ENCODE measurements at regions not wholly inside any gene's neighbourhood (a gene's known extent, or its start where the extent isn't known, plus 50 kb on each side); places are given as distances from the start of the nearest gene placed in this dataset.

DNA sequence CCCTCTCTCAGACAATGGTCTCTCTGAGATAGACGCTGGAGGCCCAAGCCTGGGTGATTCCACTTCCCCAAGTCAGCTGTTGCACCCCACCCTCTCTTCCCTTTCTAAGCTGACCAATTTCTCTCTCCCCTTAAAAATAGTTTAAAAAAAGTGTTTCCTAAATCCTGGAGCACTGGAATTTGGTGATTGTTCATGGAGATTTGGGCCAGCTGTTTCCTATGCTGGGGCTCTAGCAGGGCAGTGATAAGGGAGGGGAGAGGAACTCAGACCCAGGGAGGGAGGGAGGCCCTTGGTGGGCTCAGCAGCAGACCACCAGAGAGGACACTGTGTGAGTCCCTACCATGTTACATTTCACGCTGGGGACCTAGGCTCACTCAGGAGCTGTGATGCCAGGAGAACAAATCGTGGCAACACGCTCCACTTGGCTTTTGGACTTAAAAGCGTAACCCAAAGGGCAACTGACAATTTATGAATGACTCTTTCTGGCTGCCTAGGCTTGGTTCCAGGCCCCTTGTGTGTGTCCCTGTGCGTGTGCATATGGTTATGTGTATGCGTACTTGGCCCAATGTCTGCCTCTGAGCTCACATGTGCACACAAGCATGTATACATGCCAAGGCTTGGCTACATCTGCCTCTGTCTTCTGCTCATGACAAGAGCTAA, 59.8 kb upstream of the INSYN1 start:
- Mint-ChIP-seq H3K27ac (no peak overlapping the region), H3K4me3 (no peak overlapping the region), H3K9me3 (no peaks in the 10 kb centered on the region), H3K27me3 (no peaks in the 10 kb centered on the region), H3K4me1 (ENCODE audit: low read depth) (no peaks in the 10 kb centered on the region), H3K36me3 (ENCODE audit: low read depth) (no peaks in the 10 kb centered on the region)
- TF ChIP-seq, protein P1, sequence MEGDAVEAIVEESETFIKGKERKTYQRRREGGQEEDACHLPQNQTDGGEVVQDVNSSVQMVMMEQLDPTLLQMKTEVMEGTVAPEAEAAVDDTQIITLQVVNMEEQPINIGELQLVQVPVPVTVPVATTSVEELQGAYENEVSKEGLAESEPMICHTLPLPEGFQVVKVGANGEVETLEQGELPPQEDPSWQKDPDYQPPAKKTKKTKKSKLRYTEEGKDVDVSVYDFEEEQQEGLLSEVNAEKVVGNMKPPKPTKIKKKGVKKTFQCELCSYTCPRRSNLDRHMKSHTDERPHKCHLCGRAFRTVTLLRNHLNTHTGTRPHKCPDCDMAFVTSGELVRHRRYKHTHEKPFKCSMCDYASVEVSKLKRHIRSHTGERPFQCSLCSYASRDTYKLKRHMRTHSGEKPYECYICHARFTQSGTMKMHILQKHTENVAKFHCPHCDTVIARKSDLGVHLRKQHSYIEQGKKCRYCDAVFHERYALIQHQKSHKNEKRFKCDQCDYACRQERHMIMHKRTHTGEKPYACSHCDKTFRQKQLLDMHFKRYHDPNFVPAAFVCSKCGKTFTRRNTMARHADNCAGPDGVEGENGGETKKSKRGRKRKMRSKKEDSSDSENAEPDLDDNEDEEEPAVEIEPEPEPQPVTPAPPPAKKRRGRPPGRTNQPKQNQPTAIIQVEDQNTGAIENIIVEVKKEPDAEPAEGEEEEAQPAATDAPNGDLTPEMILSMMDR (IDR thresholded peaks at IDR 0.05): no peak
- ChIA-PET POLR2A (no interaction called here), CTCF (interaction anchor here (0.7 kb wide), 1 partner anchor 61 kb away, joined by 3 read pairs; no protein-coding TSS in a partner anchor)
- no peak for ATAC-seq
- DNase-seq: no peak
- intact Hi-C loops (cut with micrococcal nuclease): no loop called here

DNA sequence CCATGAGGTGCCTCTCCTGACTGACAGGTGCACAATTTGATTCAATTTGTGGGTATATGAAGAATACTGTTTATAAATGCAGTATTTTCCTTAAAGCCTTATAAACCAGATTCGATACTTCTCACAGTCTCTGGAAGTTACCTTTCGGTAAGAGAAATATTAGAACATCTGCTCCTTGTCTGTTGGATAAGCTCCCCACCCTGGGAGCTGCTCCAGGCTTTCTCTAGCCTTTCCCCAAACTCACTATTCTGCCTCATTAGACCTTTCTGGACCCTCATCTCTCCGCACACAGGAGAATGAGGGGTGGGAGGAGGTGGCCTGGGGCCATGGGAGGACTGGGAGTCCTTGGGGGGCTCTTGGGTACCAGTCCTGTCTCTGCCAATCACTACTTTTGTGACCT, 59.8 kb upstream of the TBC1D21 start:
- intact Hi-C loops (cut with micrococcal nuclease): no loop called here
- POLR2A ChIA-PET: no interaction called here
- no peak overlapping the region for H3K4me3 Mint-ChIP-seq
- ATAC-seq (no peak), DNase-seq (no peak)
- H3K9me3 Mint-ChIP-seq: no peaks in the 10 kb centered on the region
- H3K4me1 Mint-ChIP-seq (ENCODE audit: low read depth): no peaks in the 10 kb centered on the region
- TF ChIP-seq, protein P1 (IDR thresholded peaks at IDR 0.05): no peak
- H3K36me3 Mint-ChIP-seq (ENCODE audit: low read depth): no peaks in the 10 kb centered on the region
- peaks cover 1% of the 10 kb centered on the region for H3K27me3 Mint-ChIP-seq
- CTCF ChIA-PET: interaction anchor here (0.7 kb wide), 1 partner anchor 61 kb away, joined by 3 read pairs; no protein-coding TSS in a partner anchor
- no peak overlapping the region for H3K27ac Mint-ChIP-seq

DNA sequence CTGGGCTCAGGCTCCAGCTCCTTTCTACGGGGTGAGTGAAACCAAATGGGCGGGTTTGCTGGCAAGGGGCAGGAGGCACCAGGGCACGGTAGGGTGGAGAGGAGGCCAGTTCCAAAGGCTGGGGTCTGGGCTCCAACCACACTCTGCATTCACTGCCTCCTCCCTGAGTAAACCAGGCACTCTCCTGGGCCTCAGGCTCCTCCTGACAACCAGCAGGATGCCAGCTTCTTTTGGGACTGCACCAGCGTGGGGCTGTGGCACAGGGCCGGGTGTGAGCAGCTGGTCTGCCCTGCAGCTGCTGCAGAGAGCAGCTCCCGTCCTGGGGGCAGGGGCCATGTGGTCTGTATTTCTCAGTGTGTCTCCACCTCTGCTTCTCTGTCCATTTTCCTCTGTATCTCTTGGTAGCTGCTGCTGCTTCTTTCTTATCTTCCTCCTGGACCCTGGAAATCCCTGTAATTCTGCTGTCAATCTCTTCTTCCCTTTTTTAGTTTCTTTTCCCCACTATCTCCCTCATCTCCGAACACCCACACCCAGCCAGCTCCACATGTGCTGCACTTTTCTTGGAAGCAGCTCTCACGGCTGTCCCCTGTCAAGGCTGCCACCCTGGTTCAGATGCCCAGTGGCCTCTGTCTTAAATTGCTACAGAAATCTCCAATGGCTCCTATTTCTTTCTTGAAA, 54.9 kb upstream of the TBC1D21 start:
- CTCF ChIA-PET: interaction anchor here (1.5 kb wide), 1 partner anchor 113 kb away, joined by 5 read pairs; no protein-coding TSS in a partner anchor
- no peak for ATAC-seq
- no peaks in the 10 kb centered on the region for H3K4me1 Mint-ChIP-seq (ENCODE audit: low read depth)
- intact Hi-C loops (cut with micrococcal nuclease): no loop called here
- POLR2A ChIA-PET: no interaction called here
- H3K9me3 Mint-ChIP-seq: no peaks in the 10 kb centered on the region
- no peaks in the 10 kb centered on the region for H3K36me3 Mint-ChIP-seq (ENCODE audit: low read depth)
- peaks cover 7% of the 10 kb centered on the region for H3K27me3 Mint-ChIP-seq
- TF ChIP-seq, protein P1 (IDR thresholded peaks at IDR 0.05): no peak
- no peak overlapping the region for H3K4me3 Mint-ChIP-seq
- H3K27ac Mint-ChIP-seq: no peak overlapping the region
- no peak for DNase-seq

DNA sequence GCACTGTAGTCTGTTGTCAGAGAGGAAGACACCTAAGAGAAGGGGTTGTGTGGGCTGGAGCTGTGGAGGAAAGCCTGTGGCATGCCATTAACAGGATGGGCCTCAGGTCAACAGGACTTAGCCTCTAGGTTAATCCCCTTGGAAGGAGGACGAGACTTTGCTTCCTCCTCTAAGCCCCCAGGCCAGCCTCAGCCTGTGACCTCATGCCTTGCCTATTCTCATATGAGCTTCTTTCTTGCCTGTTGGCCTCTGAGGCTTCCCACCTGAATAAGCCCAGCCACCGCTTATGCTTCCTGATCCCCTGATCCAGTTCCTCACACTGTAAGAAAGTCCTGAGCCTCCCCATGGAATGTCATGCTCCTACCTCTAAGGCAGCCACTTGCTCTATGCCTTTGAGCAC, 52.2 kb upstream of the TBC1D21 start:
- H3K36me3 Mint-ChIP-seq (ENCODE audit: low read depth): no peaks in the 10 kb centered on the region
- ChIA-PET POLR2A (no interaction called here), CTCF (no interaction called here)
- TF ChIP-seq, protein P1 (IDR thresholded peaks at IDR 0.05): no peak
- no peak overlapping the region for H3K4me3 Mint-ChIP-seq
- no peak overlapping the region for H3K27ac Mint-ChIP-seq
- intact Hi-C loops (cut with micrococcal nuclease): no loop called here
- no peaks in the 10 kb centered on the region for H3K9me3 Mint-ChIP-seq
- peaks cover 7% of the 10 kb centered on the region for H3K27me3 Mint-ChIP-seq
- DNase-seq: no peak
- ATAC-seq: no peak
- H3K4me1 Mint-ChIP-seq (ENCODE audit: low read depth): no peaks in the 10 kb centered on the region

DNA sequence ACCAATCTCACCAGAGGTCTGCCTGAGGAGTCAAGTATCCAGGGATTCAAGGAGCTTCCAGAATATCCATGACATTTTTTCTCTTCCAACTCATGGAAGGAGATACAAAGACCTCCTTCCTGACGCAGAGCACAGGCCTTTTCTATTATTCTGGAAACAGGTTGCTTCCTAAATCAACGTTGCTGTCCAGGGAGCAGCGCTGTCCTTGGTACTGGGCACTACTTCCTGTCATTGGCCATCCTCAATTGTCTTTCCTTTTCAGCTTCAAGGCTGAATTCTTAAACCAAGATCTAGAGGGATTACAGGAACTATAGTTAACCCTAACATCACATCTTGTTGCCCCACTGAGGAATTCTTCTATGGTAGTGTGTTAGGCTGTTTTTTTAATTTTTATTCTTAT, 50.4 kb upstream of the TBC1D21 start:
- H3K27ac Mint-ChIP-seq: no peak overlapping the region
- CTCF ChIA-PET: no interaction called here
- ATAC-seq (no peak), DNase-seq (peak; percentile 4)
- H3K4me3 Mint-ChIP-seq: no peak overlapping the region
- TF ChIP-seq, protein P1 (IDR thresholded peaks at IDR 0.05): no peak
- H3K36me3 Mint-ChIP-seq (ENCODE audit: low read depth): no peaks in the 10 kb centered on the region
- no peaks in the 10 kb centered on the region for H3K9me3 Mint-ChIP-seq
- no peaks in the 10 kb centered on the region for H3K4me1 Mint-ChIP-seq (ENCODE audit: low read depth)
- H3K27me3 Mint-ChIP-seq: peaks cover 9% of the 10 kb centered on the region
- intact Hi-C loops (cut with micrococcal nuclease): no loop called here
- POLR2A ChIA-PET: no interaction called here

All from activated CD8-positive, alpha-beta T cell treated with anti-CD3 and anti-CD28 coated beads for 36 hours (primary cell).